T-helper 1 cell treated with Interleukin-12 subunit alpha and Interleukin-12 subunit beta and Interleukin-4 antibody, amounts not matched to agents 30 ng/mL and 1 ng/mL, for 36 hours (primary cell): ENCODE measurements at regions not wholly inside any gene's neighbourhood (a gene's known extent, or its start where the extent isn't known, plus 50 kb on each side); places are given as distances from the start of the nearest gene placed in this dataset.

Experiments used
- intact Hi-C: fragments of 100-400 bp; cut with micrococcal nuclease; formaldehyde crosslinking; loops from one replicate; pipeline ENCODE4 v1.15.1; 2024

DNA sequence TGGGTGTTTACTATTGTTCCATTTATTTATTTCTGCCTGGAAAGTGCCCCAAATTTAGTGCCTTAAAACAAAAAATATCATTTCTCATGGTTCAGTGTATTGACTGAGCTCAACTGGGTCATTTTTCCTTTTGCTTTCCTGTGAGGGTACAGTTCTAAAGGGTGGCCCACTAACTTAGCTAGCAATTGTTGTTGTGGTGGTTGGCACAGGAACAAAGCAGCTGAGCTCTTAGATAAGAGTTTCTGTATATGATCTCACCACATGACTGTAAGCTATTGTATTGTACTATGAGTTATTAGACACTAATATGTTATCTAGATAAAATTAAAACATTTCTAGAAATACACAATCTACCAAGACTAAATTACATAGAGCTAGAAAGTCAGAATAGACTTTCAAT, 1283.7 kb downstream of the OTOL1 start:
- intact Hi-C loops = no loop called here

DNA sequence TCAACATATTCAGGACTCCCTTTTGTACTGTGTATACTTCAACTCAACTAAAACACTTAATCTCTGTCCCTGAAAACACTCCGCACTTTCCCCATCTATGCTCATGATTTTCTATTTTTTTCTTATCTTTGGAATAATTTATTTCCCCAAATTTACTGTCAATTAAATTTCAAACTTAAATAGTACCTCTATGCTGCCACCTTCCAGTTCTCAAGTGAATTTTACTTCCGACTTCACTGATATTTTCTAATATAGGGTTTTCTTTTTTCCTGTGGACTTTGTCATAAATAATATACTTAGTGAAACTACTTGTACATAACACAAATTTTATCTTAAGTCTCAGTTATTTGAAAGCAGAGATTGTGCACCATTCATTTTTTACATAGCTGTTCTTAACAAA, 1303.3 kb downstream of the OTOL1 start:
- intact Hi-C loops = no loop called here

DNA sequence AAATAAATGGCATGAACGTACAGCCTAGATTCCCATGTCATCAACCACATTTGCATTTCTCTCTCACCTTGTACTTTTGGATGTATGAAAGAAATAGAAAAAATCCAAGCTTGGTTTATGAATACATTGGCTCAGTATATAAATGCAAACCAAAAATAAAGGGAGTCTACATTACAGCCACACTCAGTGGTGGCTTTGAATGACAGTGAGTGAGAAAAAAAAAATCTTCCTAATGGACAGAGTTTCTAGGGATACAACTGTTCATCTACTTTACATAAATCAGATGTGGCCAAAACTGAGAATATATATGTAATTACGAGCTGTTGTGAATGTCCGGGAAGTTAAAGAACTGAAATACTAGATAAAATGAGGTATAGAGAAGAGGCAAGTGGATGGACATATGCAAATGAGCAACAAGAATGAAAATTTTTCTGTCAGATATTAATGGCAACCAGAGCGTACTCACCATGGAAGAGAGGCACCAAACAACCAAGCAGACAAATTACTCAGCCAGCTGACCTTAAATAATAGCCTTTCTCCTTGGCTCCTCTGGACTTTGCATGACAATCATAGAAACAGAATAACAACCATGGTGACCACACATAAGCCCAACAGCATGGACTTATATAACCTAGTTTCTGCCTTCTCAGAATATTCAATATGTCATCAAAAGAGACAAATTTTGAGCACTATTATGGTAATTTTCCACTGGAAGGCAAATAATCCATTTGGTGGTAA, 1305.8 kb downstream of the OTOL1 start:
- intact Hi-C loops = no loop called here

DNA sequence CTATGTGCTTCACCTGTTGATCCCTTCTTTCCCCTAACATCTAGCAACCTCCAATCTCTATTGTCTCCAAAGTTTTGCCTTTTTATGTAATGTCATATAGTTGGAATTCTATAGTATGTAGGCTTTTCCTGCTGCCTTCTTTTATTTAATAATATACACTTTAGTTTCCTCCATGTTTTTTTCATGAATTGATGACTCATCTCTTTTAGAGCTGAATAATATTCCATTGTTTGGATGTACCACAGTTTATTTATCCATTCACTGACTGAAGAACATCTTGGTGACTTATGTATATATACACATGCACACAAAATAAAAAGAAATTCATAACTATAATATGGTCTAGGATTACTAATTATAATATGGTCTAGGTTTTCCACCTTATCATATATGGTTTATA, 1314.2 kb downstream of the OTOL1 start:
- intact Hi-C loops = no loop called here

DNA sequence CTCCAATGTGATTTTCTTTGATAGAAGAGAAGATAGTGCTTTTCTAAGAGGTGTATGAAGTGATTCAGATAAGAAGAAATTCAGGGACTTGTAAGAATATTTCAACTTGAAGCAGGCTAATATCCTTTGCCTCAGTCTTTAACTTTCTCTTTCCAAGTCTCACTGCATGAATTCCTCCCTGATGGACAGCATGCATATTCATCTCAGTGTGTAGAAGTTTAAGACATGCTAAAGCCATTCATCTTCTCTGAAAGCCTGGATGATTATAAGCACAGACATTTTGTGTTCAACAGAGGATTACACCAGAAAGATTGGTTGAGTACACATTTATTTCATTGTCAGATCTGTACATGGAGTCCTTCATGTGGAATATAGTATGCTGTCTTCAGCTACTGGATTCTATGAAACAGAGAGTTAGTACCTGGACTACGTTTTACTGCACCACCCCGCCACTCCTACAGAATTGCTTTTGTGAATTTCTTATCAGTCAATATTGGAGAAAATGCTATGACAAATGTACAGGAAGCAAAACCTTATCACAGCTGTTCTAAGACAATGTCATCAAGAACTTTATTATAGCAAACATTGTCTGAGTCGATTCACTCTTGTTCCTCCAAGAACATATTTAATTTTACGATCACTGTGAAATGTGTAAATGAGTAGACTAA, 1346.1 kb downstream of the OTOL1 start:
- intact Hi-C loops = no loop called here

DNA sequence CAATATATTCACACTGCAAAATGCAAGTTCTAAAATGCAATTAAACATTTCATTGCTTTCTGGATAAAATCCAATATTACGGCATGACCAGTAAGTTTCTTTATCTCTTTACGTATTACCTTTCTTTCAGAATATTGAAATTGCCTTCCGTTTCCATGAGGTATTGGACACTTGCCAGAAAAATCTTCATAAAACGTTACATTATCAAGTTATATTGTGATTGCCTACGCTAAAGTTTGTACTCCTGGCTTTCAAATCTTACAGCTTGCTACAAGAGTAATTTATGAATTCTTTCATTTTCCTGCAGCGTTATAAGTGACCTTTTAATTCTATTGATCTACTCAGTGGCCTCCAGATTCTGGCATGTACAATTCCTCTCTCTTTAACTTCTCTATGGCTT, 1349.3 kb downstream of the OTOL1 start:
- intact Hi-C loops = no loop called here

DNA sequence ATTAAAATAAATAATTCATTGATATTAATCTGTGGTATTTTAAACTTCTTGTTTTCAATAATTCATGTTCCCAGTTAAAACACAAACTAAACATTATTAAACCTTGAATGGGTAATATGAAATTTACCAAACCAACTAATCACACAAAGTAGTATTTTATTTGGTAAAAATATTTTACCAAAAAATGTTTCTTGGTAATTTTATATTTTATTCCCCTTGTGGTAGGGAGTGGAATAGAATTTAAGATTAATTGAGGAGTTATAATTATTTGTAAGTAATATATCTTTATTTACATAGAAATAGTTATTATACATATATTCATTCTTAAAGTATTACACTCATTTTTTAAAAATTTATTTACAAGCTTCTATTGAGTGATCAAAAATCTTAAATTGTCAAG, 1350.9 kb downstream of the OTOL1 start:
- intact Hi-C loops = no loop called here

DNA sequence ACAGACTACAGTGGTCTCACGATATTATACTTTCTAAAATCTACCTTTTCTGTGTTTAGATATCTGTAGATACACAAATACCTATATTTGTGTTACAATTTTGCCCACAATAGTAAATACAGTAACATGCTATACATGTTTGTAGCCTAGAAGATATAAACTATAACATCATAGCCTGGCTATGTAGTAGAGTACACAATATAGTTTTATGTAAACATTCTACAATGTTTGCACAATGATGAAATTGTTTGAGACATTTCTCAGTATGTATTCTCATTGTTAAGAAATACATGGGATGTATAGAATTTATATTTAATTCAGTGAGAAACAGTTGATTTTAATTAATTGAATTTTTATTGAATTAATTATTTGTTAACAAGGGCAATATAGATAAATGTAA, 1367.0 kb downstream of the OTOL1 start:
- intact Hi-C loops = no loop called here

DNA sequence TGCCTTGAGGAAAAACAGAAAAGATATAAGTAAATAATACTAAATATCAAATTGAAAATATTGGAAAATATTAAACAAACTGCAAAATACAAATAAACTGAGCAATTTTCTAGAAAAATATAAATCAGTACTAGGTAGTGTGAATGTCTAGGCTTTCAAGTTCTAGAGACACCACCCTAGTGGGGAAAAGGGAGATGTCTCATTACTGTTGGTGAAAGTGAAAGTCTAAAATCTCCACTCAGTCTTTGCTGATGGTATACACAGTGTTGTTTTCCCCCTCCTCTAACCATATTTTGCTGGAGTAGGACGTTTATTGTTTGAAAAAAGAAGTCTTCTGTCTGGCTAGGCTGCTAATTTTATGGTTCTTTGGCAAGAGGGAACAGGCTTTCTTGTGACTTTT, 1368.9 kb downstream of the OTOL1 start:
- intact Hi-C loops = no loop called here

DNA sequence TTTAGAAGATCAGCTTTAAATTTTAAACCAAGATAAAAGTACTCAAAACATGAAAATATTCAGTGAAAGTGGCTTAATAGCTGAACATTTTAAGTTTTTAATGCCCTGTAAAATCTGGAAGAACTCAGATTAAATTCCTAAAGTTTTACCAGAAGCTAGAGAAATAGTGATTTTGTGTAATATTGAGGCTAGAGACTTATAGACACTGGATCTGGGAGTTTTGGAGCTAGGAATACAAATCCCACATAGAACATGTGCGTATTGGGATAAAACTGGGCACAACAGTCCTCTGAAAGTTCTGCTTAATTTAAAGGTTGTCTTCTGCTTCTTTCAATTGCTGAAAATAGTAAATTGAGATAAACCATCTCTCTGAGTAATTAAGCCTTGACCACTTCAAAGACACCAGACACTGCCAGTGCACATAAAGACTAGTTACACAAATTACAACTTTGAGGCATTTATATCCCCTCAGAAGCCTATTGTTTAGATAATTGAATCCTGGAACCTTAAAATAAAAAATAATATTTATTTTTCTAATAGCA, 1382.5 kb downstream of the OTOL1 start:
- intact Hi-C loops = no loop called here

DNA sequence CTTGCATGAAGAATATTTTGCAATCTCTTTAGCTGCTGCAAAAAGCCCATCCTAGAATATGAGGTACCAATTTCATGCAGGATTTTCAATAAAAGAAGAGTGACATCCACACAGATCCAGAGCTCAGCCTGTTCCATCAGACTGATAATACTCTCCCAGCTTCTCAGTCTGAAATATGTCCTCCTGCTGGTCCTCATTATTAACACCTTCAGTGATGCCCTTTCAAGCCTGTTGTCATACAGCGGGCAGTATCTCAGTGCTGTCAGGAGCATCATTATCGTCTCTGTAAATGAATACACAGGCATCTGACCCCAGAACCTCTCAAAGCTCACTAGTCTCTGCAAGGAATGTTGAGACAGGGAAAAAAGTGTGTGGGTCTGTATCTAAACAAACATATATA, 1387.8 kb downstream of the OTOL1 start:
- intact Hi-C loops = no loop called here

DNA sequence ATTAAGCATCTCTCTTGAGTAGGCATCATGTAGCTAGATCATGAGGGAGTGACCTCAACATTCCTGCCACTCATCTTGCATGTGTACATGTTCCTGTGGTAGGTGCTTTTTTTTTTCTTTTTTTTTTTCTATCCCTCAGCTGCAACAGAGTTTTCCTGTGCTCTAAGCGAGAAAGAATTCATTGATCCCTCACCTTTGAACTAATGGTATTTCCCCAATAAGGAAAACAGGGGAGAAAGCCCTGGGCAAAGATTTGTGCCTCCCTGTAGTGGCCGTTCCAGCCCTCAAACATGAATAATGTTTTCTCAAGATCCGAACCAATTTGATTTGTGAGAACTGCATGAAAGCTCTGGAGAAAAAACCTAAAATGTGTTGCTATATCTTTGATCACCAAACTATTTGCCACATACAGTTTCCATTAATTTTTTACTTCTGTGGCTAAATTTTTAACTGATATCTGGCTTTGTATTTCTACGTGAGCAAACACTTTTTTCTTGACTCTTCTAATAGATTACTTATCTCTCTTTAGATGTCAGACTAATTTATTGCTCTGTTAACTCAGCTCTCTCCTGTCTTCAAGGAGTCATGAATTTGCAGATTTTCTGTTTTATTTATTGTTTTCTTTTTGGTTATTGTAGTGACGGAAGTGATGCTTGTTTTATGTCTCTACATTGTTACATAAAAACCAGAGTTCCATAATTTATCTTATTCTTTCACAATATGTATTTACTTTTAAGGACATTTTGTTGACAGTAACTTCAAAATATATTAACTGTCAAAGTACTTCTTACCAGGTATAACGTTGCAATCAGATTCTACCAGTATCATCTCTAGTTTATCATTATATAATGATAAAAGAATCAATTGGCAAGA, 1396.5 kb downstream of the OTOL1 start:
- intact Hi-C loops = no loop called here

DNA sequence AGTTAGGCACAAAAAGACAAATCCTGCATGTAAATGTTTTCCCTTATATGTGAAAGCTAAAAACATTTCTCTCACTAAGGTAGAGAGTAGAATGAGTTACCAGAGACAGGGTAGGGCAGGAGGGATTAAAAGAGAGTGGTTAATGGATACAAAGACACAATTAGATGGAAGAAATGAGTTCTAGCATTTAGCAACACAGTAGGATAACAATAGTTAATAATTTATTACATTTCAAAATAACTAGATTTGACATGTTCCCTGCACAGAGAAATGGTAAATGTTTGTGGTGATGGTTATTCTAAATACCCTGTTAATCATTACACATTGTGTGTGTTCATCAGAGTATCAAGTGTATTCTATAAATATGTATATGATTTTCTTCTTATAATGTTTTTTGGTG, 1400.7 kb downstream of the OTOL1 start:
- intact Hi-C loops = no loop called here

DNA sequence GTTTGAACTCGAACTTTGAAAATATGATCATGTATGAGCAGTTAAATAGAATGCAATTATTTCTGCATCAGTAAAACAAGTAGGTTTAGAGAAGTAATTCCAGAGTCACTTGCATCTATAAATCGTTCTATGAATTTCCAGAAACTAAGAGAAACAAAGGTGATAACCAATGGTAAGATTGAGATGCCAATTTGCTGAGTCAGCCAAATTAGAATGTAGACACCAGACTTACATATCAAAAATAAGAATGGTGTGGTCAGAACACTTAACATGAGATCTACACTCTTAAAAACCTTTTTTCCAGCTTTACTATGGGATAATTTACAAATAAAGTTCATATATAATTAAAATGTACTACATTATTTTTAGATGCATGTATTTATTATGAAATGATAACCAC, 1435.9 kb downstream of the OTOL1 start:
- intact Hi-C loops = no loop called here

DNA sequence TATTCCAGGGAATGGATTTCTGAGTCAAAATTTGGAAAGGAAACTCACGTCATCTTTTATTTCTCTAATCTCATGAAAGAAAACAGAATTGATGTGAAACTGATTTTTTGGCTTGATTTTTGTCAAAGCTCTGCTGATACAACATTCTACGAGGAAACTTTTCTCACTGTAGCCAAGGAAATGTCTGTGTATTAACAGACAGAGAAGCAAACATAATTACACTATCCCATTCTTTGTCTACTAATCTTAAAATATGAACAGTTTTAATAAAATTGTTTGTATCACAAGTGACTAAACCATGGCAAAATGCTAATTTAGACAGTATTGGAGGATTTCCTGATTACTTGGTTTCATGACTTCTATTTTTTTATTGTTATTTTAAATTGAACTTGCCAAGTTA, 1437.0 kb downstream of the OTOL1 start:
- intact Hi-C loops = no loop called here

DNA sequence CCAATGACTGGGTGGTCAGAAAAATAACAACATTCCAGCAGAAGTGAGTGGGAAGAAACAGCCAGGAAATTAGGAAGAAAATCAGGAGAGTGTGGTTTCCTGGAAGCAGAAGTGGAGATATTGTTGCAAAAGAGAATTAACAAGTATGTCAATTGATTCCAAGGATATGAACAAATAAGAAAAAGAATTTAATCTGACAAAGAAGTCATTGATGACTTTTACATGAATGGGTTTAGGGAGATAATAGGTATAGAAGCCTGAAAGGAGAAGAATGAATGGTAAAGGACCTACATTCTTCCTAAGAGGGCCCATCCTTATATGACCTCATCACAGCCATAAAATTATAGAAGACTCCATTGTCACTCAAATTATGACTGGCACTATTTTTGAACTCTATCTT, 1440.1 kb downstream of the OTOL1 start:
- intact Hi-C loops = no loop called here

DNA sequence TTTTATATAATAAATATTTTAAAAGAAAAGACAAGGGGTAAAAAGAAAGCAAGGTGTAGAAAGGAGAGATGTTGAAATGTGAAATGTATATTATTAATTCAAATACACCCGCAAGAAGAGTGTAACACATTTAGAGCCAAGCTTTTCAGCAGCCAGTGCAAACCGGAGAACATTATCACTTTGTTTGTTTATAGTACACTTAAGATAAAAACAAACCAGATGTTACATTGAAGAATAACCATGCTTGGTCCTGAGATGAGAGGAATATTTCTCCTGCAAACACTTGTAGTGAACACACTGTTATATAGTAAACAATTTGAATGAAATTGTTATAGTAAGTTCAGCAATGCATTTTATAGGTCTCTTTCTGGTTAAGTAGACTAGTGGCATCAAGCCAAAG, 1441.5 kb downstream of the OTOL1 start:
- intact Hi-C loops = no loop called here

DNA sequence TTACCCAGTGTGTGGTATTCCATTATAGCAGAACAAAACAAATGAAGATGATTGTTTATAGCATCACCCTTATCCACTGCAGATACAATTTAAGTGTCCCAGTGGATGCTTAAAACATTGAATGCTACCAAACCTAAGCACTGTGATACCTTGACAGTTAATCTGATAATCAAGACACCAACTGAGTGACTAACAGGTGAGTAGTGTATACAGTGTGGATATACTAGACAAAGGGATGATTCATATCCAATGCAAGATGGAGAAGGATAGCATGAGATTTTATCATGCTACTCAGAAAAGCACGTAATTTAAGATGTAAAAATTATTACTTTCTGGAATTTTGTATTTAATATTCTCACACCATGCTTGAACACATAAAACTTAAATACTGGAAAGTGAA, 1449.0 kb downstream of the OTOL1 start:
- intact Hi-C loops = no loop called here

DNA sequence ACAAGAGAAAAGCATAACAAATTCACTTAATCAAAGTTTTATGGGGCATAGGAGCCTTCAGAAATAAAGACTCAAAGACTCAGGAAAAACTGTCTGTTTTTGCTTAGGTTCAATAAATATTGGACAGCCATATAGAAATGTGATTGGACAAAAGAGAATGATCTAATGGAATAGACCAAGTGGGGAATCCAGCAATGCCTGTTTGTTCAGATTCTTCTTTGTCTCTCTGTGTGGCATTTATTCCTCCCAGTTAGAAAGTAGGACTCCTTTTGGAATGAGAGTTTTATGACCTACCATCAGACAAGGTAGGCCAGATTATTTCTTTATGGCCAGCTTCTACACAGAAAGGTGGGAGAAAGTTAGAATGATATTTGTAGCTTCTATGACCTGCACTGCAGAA, 1460.1 kb downstream of the OTOL1 start:
- intact Hi-C loops = no loop called here

DNA sequence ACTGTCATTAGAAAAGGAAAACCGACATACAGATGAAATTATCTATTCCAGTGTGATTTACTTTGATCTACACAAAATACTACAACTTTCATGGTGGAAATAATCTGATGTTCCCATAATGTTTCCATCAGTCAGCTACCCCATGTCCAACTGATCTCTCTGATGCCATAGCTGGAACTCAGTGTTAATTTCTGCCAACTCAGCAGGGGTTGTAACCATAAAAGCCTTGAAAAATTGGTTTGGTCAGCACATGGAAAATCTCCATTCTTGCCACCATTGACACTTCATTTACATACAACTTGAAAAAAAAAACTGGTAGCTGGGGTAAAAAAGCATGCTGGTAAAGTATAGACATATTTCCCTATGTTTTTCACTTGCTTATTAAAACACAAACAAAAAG, 1463.7 kb downstream of the OTOL1 start:
- intact Hi-C loops = no loop called here

DNA sequence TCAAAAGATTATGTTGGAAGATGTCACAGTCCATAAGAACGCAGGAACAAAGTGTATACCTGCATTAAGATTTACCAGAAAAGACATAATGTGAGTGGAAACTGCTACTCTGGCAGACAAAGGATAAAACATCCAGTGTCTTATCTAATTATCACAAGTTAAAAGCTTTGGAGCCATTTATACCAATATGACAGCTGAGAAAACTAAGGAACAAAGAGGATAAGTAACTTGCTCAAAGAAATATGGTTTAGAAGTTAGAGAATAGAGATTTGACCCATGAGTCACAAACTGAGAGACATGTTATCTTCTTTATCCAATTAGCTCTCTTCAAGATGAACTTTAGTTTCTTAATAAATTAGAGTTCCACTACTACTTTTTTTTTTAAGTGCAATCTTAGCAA, 1473.7 kb downstream of the OTOL1 start:
- intact Hi-C loops = no loop called here

DNA sequence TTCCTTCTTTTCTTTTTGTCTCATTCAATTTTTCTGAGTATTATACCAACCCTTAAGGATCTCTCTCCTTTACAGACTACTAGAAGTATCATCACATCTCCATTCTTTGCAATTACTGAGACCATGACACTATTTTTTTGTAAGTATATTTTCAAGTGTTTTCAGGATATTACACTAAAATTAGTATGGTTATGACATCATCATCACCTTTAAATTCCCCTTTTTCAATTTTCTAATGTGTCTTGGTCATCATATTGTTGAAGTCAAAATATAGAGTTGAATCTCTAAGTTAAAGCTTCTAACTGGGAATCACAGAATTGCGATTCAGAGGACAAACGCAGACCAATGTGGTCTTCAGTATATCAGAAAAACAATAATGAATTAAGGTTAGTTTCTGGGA, 1475.1 kb downstream of the OTOL1 start:
- intact Hi-C loops = no loop called here
